Caco-2 (cell line): ENCODE measurements at regions not wholly inside any gene's neighbourhood (a gene's known extent, or its start where the extent isn't known, plus 50 kb on each side); places are given as distances from the start of the nearest gene placed in this dataset.

Source experiments
- BruUV-seq: library from RNA; stranded (reverse); fragments of 400-500 nt; replicated peaks from 2 replicates; lab custom pipeline; 2021; lab: Mats Ljungman, UMichigan
- CTCF ChIA-PET: fragments of 300-600 bp; sonication (Branson Sonifier 250); formaldehyde crosslinking; loops from one replicate; lab custom pipeline; 2022; ENCODE audit warnings: antibody characterized with exemption; lab: Charles Lee
- POLR2A ChIA-PET: fragments of 300-600 bp; sonication (Branson Sonifier 250); formaldehyde crosslinking; loops from one replicate; lab custom pipeline; 2022; ENCODE audit warnings: antibody characterized with exemption; lab: Charles Lee
- DNase-seq, 2 experiments: peaks; one replicate each; pipeline versions ENCODE4 v3.0.0 to v3.0.0-alpha.2; 2020 to 2022
- H3K27me3 ChIP-seq: replicated peaks from 2 replicates; pipeline ENCODE4 v1.6.0; 2011; ENCODE audit warnings: low read length; ENCODE audit not compliant: control insufficient read depth, insufficient read depth
- H3K36me3 ChIP-seq: 2 replicates; pipeline ENCODE4 v1.5.1; 2011; ENCODE audit warnings: low read length; ENCODE audit not compliant: control insufficient read depth, insufficient read depth
- H3K4me1 ChIP-seq: fragments of 250-450 bp; sonication (Bioruptor Pico); 2 replicates; pipeline ENCODE4 v1.5.1; 2020; ENCODE audit warnings: mild to moderate bottlenecking
- H3K4me3 ChIP-seq: 2 replicates; pipeline ENCODE4 v1.5.1; 2011; ENCODE audit warnings: low read depth, mild to moderate bottlenecking, control low read depth, low read length
- H3K9me3 ChIP-seq: fragments of 250-450 bp; sonication (Bioruptor Pico); 2 replicates; pipeline ENCODE4 v1.5.1; 2020; ENCODE audit warnings: mild to moderate bottlenecking, moderate library complexity
- H3K27ac Mint-ChIP-seq: one replicate; pipeline ENCODE4 v1.8.0; 2022; ENCODE audit warnings: mixed read lengths; ENCODE audit not compliant: unreplicated experiment
- H3K27me3 Mint-ChIP-seq: one replicate; pipeline ENCODE4 v1.8.0; 2022; ENCODE audit warnings: mixed read lengths; ENCODE audit not compliant: insufficient read depth, unreplicated experiment
- H3K36me3 Mint-ChIP-seq: one replicate; pipeline ENCODE4 v1.8.0; 2022; ENCODE audit warnings: mild to moderate bottlenecking, mixed read lengths; ENCODE audit not compliant: insufficient read depth, unreplicated experiment
- H3K4me1 Mint-ChIP-seq: one replicate; pipeline ENCODE4 v1.8.0; 2022; ENCODE audit warnings: low read depth, mixed read lengths; ENCODE audit not compliant: unreplicated experiment
- H3K4me3 Mint-ChIP-seq: one replicate; pipeline ENCODE4 v1.8.0; 2022; ENCODE audit warnings: mild to moderate bottlenecking, moderate library complexity, mixed read lengths; ENCODE audit not compliant: unreplicated experiment
- H3K9me3 Mint-ChIP-seq: one replicate; pipeline ENCODE4 v1.8.0; 2022; ENCODE audit warnings: mixed read lengths; ENCODE audit not compliant: unreplicated experiment
- CTCF ChIP-seq, 2 experiments: fragments of 200-600 bp in 1 of 2; IDR thresholded peaks; 1 replicate in 1 of 2; 2 replicates in 1 of 2; pipeline versions ENCODE4 v1.5.1 to v1.8.0; 2011 to 2022; ENCODE audit warnings: antibody characterized with exemption in 1 of 2, control low read depth in 1 of 2, inconsistent platforms in 1 of 2, low read depth in 1 of 2, low read length in 1 of 2, mild to moderate bottlenecking in 1 of 2, moderate library complexity in 1 of 2; ENCODE audit not compliant: insufficient read depth in 1 of 2, severe bottlenecking in 1 of 2, unreplicated experiment in 1 of 2
- intact Hi-C: fragments of 100-400 bp; cut with micrococcal nuclease; formaldehyde crosslinking; loops from one replicate; pipeline ENCODE4 v1.10.0; 2022; ENCODE audit not compliant: unreplicated experiment

- CTCF ChIA-PET = no interaction called here
- no peaks in the 10 kb centered on the region for H3K4me1 Mint-ChIP-seq
These were observed 288.4 kb downstream of the CRLF2 start for GRCh38 chrX:924017-924416.

GRCh38 chrX:920234-920799 lies 289.7 kb downstream of the SHOX start:
- Mint-ChIP-seq H3K9me3 (peaks cover 1% of the 10 kb centered on the region), H3K27me3 (no peaks in the 10 kb centered on the region), H3K27ac (no peak overlapping the region), H3K4me1 (no peaks in the 10 kb centered on the region), H3K36me3 (no peaks in the 10 kb centered on the region), H3K4me3 (no peak overlapping the region)
- no peaks in the 10 kb centered on the region for H3K4me1 ChIP-seq
- CTCF ChIA-PET = no interaction called here
- no TSS peak for BruUV-seq
- H3K9me3 ChIP-seq = peaks cover 10% of the 10 kb centered on the region; the same call in 1 of the 2 replicates
- POLR2A ChIA-PET = no interaction called here
- intact Hi-C loops = no loop called here
- no peaks in the 10 kb centered on the region for H3K27me3 ChIP-seq
- TF ChIP-seq CTCF (IDR thresholded peaks at IDR 0.05; ENCODE audit: insufficient read depth in 1 of 2, low read depth in 1 of 2, low read length in 1 of 2, severe bottlenecking in 1 of 2, unreplicated experiment in 1 of 2) = no peak
- no peak for DNase-seq
- no peaks in the 10 kb centered on the region for H3K36me3 ChIP-seq
- no peak overlapping the region for H3K4me3 ChIP-seq

More at GRCh38 chrX:924017-924416, 288.4 kb downstream of the CRLF2 start:
- H3K27me3 Mint-ChIP-seq = no peaks in the 10 kb centered on the region
- POLR2A ChIA-PET = no interaction called here
- no peak for TF ChIP-seq CTCF (IDR thresholded peaks at IDR 0.05; ENCODE audit: insufficient read depth in 1 of 2, low read depth in 1 of 2, low read length in 1 of 2, severe bottlenecking in 1 of 2, unreplicated experiment in 1 of 2)
- no peak overlapping the region for H3K4me3 Mint-ChIP-seq
- BruUV-seq = no TSS peak
- no peaks in the 10 kb centered on the region for H3K36me3 ChIP-seq
- peaks cover 10% of the 10 kb centered on the region; the same call in 1 of the 2 replicates for H3K9me3 ChIP-seq
- H3K4me3 ChIP-seq = no peak overlapping the region
- no peaks in the 10 kb centered on the region for H3K36me3 Mint-ChIP-seq
- H3K27me3 ChIP-seq = no peaks in the 10 kb centered on the region
- H3K27ac Mint-ChIP-seq = no peak overlapping the region
- no peaks in the 10 kb centered on the region for H3K9me3 Mint-ChIP-seq
- DNase-seq = no peak
- intact Hi-C loops = no loop called here
- H3K4me1 ChIP-seq = no peaks in the 10 kb centered on the region

GRCh38 chrX:916230-916599 lies 285.6 kb downstream of the SHOX start:
- Histone ChIP-seq H3K4me3 (no peak overlapping the region), H3K9me3 (no peaks in the 10 kb centered on the region), H3K4me1 (no peaks in the 10 kb centered on the region), H3K27me3 (no peaks in the 10 kb centered on the region), H3K36me3 (no peaks in the 10 kb centered on the region)
- no peak for TF ChIP-seq CTCF (IDR thresholded peaks at IDR 0.05; ENCODE audit: insufficient read depth in 1 of 2, low read depth in 1 of 2, low read length in 1 of 2, severe bottlenecking in 1 of 2, unreplicated experiment in 1 of 2)
- intact Hi-C loops = no loop called here
- Mint-ChIP-seq H3K27me3 (no peaks in the 10 kb centered on the region), H3K9me3 (peaks cover 28% of the 10 kb centered on the region), H3K4me3 (no peak overlapping the region), H3K4me1 (no peaks in the 10 kb centered on the region), H3K27ac (no peak overlapping the region), H3K36me3 (peaks cover 7% of the 10 kb centered on the region)
- ChIA-PET CTCF (no interaction called here), POLR2A (no interaction called here)
- DNase-seq = no peak
- BruUV-seq = no TSS peak
